GM23248 (cell line): ENCODE measurements at regions not wholly inside any gene's neighbourhood (a gene's known extent, or its start where the extent isn't known, plus 50 kb on each side); places are given as distances from the start of the nearest gene placed in this dataset.

Experiments
- EZH2 ChIP-seq: fragments of 200-600 bp; sonication (generic); IDR thresholded peaks from 2 replicates; pipeline ENCODE4 v1.6.1; 2018; ENCODE audit warnings: antibody characterized with exemption, mild to moderate bottlenecking; ENCODE audit not compliant: insufficient read depth, poor library complexity, severe bottlenecking
- EZH2phosphoT487 ChIP-seq: fragments of 200-600 bp; sonication (generic); IDR thresholded peaks from 2 replicates; pipeline ENCODE4 v1.6.1; 2018; ENCODE audit warnings: antibody characterized with exemption, moderate library complexity, mild to moderate bottlenecking, low read depth; ENCODE audit not compliant: insufficient read depth

GRCh38 chr4:123315617-123316016 lies 81.0 kb upstream of the SPRY1 start:
- no peak for TF ChIP-seq EZH2
- TF ChIP-seq EZH2phosphoT487 = no peak
